22Rv1 (cell line): ENCODE measurements at regions not wholly inside any gene's neighbourhood (a gene's known extent, or its start where the extent isn't known, plus 50 kb on each side); places are given as distances from the start of the nearest gene placed in this dataset.

Source experiments
- CTCF ChIP-seq: fragments of 450-650 bp; IDR thresholded peaks from 2 replicates; pipeline ENCODE4 v1.5.1; 2017; ENCODE audit warnings: mild to moderate bottlenecking
- ZFX ChIP-seq: fragments of 450-650 bp; IDR thresholded peaks from 2 replicates; pipeline ENCODE4 v1.6.1; 2017; ENCODE audit warnings: antibody characterized with exemption, borderline replicate concordance

- TF ChIP-seq CTCF, result no peak
- TF ChIP-seq ZFX, result no peak
Observed at GRCh38 chr10:61283066-61283465, 170.1 kb downstream of the TMEM26 start.
